ENCODE measurements at regions not wholly inside any gene's neighbourhood (a gene's known extent, or its start where the extent isn't known, plus 50 kb on each side); places are given as distances from the start of the nearest gene placed in this dataset.

DNA sequence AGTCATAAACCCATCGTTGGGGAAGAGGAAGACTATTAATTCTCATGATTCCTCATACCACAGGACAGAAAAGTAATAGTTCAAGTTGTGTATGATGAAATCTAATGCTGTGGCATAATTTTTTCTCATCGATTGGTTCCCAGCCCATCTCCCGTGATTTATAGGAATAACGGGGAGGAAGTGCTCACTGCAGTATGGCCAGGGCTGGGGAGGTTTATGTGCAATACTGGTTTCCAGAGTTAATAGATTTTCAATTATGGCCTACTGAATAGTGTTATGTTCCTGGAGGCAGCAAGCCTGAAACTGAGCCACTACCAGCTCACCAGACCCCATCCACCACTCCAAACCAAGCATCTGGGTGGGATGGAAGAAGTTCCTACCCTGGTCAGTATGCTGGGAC is 147.1 kb upstream of the NCAM1 start:
- DNase-seq (ENCODE audit: low spot score), result no peak
- Histone ChIP-seq H3K36me3 (replicated peaks; ENCODE audit: insufficient read depth, low read depth) (no peaks in the 10 kb centered on the region), H3K79me2 (no peaks in the 10 kb centered on the region), H3K4me3 (no peak overlapping the region), H2AFZ (no peak overlapping the region), H3K27ac (no peak overlapping the region), H3K9me2 (replicated peaks; ENCODE audit: insufficient read depth) (no peaks in the 10 kb centered on the region), H3K9me3 (ENCODE audit: low read depth) (no peaks in the 10 kb centered on the region), H4K20me1 (ENCODE audit: insufficient read depth, poor library complexity, severe bottlenecking) (no peaks in the 10 kb centered on the region), H3K27me3 (no peaks in the 10 kb centered on the region), H3K4me1 (ENCODE audit: insufficient read depth) (peaks cover 3% of the 10 kb centered on the region), H3K4me2 (no peak overlapping the region)
- TF ChIP-seq EZH2 (IDR thresholded peaks at IDR 0.05; ENCODE audit: borderline replicate concordance) (no peak), CTCF (IDR thresholded peaks at IDR 0.05; ENCODE audit: poor library complexity) (no peak), EZH2phosphoT487 (IDR thresholded peaks at IDR 0.05; ENCODE audit: low read depth, severe bottlenecking, unreplicated experiment) (no peak)
- 97% methylated on average over 4 of the region's 4 CpGs for WGBS (ENCODE audit: low lambda C conversion rate, missing lambda C conversion rate)

- no peaks in the 10 kb centered on the region for H3K27me3 ChIP-seq
- no peak for DNase-seq (ENCODE audit: low spot score)
- no peaks in the 10 kb centered on the region for H3K79me2 ChIP-seq
- H2AFZ ChIP-seq, result no peak overlapping the region
- no peaks in the 10 kb centered on the region for H3K4me1 ChIP-seq (ENCODE audit: insufficient read depth)
- H3K27ac ChIP-seq, result no peak overlapping the region
- no peaks in the 10 kb centered on the region for H3K9me2 ChIP-seq (replicated peaks; ENCODE audit: insufficient read depth)
- no peak for TF ChIP-seq EZH2 (IDR thresholded peaks at IDR 0.05; ENCODE audit: borderline replicate concordance)
- WGBS (ENCODE audit: low lambda C conversion rate, missing lambda C conversion rate), result 88% methylated on average over 3 of the region's 3 CpGs
- no peak overlapping the region for H3K4me3 ChIP-seq
- no peaks in the 10 kb centered on the region for H4K20me1 ChIP-seq (ENCODE audit: insufficient read depth, poor library complexity, severe bottlenecking)
- no peaks in the 10 kb centered on the region for H3K9me3 ChIP-seq (ENCODE audit: low read depth)
- no peak overlapping the region for H3K4me2 ChIP-seq
- no peaks in the 10 kb centered on the region for H3K36me3 ChIP-seq (replicated peaks; ENCODE audit: insufficient read depth, low read depth)
Observed at GRCh38 chr11:112817376-112817775, 143.8 kb upstream of the NCAM1 start.

DNA sequence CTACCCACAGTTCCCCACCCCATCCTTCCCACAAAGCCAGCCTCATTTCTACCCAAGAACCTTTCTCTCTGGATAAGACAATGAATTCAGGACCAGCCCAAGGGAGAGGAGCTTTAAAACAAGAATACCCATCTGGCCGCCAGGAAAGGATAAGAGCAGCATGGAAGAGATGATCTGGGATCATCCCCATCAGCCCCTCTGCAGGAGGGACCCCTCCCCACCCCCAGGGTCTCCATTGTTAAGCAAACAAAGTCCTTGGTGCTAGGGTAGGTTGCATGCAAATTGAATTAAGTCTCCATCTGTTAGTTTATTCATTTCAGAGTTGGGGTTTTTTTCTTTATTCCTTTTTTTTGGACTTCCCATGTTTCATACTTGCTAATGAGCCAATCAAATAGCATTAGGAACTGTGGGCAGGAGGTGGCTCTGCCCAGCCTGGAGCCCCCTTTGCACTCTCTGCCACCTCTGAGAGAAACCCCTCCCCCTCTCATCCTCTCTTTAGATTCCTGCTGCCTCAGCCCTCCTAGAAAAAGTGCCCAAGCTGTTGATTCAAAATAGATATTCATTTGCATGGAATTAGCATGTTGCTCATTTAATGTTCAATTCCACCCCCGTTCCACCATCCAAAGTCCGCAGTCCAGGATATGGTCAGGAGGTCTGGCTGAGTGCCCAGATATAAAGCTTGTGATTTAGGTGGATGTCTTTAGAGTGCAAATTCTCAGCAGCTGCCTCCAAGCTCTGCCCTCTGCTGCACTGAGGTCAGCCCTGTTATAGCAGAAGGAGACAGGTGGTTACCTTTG is 138.5 kb upstream of the NCAM1 start:
- no peak overlapping the region for H3K4me3 ChIP-seq
- H3K4me1 ChIP-seq (ENCODE audit: insufficient read depth), result no peaks in the 10 kb centered on the region
- WGBS (ENCODE audit: low lambda C conversion rate, missing lambda C conversion rate), result 34% methylated on average over 3 of the region's 3 CpGs
- H3K27ac ChIP-seq, result no peak overlapping the region
- peak; percentile 36 for DNase-seq (ENCODE audit: low spot score)
- H3K27me3 ChIP-seq, result no peaks in the 10 kb centered on the region
- no peaks in the 10 kb centered on the region for H3K9me3 ChIP-seq (ENCODE audit: low read depth)
- TF ChIP-seq EZH2phosphoT487 (IDR thresholded peaks at IDR 0.05; ENCODE audit: low read depth, severe bottlenecking, unreplicated experiment), result no peak
- TF ChIP-seq CTCF (IDR thresholded peaks at IDR 0.05; ENCODE audit: poor library complexity), result no peak
- H3K79me2 ChIP-seq, result no peaks in the 10 kb centered on the region
- H4K20me1 ChIP-seq (ENCODE audit: insufficient read depth, poor library complexity, severe bottlenecking), result no peaks in the 10 kb centered on the region
- no peak overlapping the region for H2AFZ ChIP-seq
- H3K9me2 ChIP-seq (replicated peaks; ENCODE audit: insufficient read depth), result no peaks in the 10 kb centered on the region
- no peak overlapping the region for H3K4me2 ChIP-seq
- no peaks in the 10 kb centered on the region for H3K36me3 ChIP-seq (replicated peaks; ENCODE audit: insufficient read depth, low read depth)

- Histone ChIP-seq H4K20me1 (ENCODE audit: insufficient read depth, poor library complexity, severe bottlenecking) (no peaks in the 10 kb centered on the region), H3K79me2 (no peaks in the 10 kb centered on the region), H3K9me3 (ENCODE audit: low read depth) (no peaks in the 10 kb centered on the region), H3K9me2 (replicated peaks; ENCODE audit: insufficient read depth) (no peaks in the 10 kb centered on the region), H3K27ac (no peak overlapping the region), H3K36me3 (replicated peaks; ENCODE audit: insufficient read depth, low read depth) (no peaks in the 10 kb centered on the region), H3K4me3 (no peak overlapping the region), H3K4me2 (no peak overlapping the region), H3K4me1 (ENCODE audit: insufficient read depth) (no peaks in the 10 kb centered on the region), H3K27me3 (no peaks in the 10 kb centered on the region), H2AFZ (no peak overlapping the region)
- 69% methylated on average over 3 of the region's 3 CpGs for WGBS (ENCODE audit: low lambda C conversion rate, missing lambda C conversion rate)
- DNase-seq (ENCODE audit: low spot score), result no peak
- TF ChIP-seq CTCF (IDR thresholded peaks at IDR 0.05; ENCODE audit: poor library complexity) (no peak), EZH2phosphoT487 (IDR thresholded peaks at IDR 0.05; ENCODE audit: low read depth, severe bottlenecking, unreplicated experiment) (no peak), EZH2 (IDR thresholded peaks at IDR 0.05; ENCODE audit: borderline replicate concordance) (no peak)
Observed at GRCh38 chr11:112826026-112826425, 135.2 kb upstream of the NCAM1 start.

Measured in hepatocyte (in vitro differentiated cells).